GM21619 (cell line): ENCODE measurements at regions not wholly inside any gene's neighbourhood (a gene's known extent, or its start where the extent isn't known, plus 50 kb on each side); places are given as distances from the start of the nearest gene placed in this dataset.
"Not testable (repeated sequence)": the region's sequence is repeated elsewhere in the genome, so short reads cannot be mapped to it uniquely, and the experiment has no call there.

ENCODE experiments used
- ATAC-seq: cut with Tn5 transposase; IDR thresholded peaks from one replicate; pipeline ENCODE4 v1.9.1; 2021; ENCODE audit not compliant: unreplicated experiment

GRCh38 chr6:44733868-44734267, 346.4 kb downstream of the CDC5L start:
- no peak for ATAC-seq

DNA sequence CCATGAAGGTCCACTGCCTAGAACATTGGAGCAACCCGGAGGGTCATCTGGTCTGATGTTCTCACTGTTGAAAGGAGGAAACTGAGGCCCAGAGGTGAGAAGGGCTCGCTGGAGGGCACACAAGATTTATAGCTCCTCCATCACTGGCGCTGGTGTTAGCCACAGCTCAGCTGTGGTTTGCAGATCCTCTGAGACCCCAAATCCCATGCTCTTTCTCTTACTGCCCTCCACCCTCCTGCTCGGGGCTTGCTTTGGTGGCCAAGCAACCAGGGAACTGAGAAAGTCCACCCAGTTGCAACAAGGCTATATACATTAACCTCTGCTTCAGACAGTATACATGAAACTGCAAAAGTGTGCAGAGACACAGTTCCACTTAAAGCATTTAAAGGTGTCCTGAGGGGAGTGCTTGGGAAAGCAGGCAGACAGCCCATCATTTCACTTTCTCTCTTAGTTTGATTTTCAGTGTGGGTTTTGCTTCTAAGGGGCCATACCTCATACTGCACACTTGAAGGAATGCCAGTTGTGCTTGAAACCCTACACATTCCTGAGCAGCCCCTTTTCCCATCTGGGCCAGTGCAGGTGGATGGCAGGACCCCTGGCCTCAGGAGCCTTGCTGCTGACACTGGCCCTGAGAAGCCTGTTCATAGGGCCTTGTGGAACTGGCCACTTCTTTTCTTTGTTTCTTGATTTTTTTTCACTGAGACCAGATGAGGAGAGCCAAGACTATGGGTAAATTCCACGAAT, 347.6 kb downstream of the CDC5L start:
- ATAC-seq = no peak

GRCh38 chr6:44735630-44735963, 348.1 kb downstream of the CDC5L start:
- ATAC-seq = peak; percentile 53

GRCh38 chr6:44737341-44737740, 349.8 kb downstream of the CDC5L start:
- no peak for ATAC-seq

DNA sequence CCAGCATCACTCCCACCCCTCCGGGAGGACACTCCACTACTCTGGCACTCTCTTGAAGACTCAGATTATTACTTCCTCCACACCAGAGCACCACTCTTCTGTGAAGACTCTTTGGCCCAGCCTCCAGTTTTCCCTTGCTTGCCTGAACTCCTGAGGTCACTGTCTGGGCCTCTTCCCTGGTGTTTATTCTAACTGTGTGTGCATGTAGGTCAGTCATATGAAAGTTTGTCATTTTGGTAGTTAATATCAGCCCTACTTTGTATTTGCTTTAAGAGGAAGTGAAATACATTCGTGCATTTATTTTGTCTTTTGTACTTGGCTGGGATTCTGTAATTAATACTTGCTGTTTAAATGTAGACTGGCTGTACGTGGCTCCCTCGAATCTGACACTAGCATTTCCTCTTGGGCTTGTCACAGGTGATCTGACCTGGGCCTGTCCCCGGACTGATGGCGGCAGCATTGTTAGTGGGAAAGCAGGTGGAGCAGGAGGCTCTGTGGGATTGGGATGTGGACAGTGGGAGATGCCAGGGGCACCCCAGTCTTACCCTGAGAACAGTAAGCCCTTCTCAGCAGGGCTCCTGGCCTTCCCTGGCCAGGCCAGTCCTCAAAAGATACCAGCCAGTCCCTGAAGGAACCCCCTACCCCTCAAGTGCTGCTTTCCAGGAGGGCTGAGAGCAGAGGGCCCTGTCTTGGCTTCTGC, 350.5 kb downstream of the CDC5L start:
- no peak for ATAC-seq

- no peak for ATAC-seq
Measured at GRCh38 chr6:44738601-44739146, 351.2 kb downstream of the CDC5L start.

DNA sequence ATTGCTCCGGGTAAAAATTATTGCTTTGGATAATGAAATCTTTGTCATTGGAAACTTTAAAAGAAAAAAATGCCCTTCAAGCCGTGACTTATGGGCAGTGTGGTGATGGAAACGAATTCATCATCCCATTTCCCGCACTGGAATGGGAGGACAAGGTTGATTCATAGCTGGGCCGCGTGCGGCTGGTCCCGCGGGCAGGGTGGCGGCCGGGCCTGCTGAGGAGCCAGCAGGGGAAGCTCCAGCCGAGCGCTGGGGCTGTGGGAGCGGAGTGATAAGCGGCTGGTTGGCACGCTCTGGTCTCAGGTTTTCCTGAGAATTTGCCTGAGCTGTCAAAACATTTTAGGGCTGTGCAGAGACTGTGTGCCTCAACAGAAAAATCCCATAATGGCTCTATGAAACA, 351.7 kb downstream of the CDC5L start:
- ATAC-seq = no peak

GRCh38 chr6:44740566-44741120, 353.1 kb downstream of the CDC5L start:
- ATAC-seq = no peak

GRCh38 chr6:44742201-44742600, 354.7 kb downstream of the CDC5L start:
- no peak for ATAC-seq

DNA sequence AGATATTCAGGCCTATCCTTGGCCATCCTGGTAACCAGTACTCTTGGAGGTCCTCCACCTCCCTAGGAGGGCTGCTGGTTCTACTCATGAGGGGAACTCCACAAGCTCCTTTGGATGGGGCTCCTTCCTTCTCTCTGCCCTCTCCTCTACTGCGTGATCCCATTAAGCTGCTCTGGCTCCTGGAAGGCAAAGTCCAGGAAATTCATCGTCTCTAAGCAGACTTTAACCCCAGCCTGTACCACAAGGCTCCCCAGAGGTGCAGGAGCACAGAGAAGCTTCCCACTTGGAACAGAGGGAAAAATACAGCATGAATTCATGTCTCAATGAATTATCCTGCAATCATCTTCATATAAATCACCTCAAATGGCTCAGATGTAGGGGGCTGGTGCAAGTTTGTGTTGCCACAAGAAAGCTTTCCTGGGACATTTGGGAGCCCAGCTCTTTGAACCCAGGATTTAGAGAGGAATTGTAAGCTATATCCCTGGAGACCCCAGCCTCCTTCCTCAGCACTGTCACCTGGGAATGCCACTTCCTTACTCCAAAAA, 355.4 kb downstream of the CDC5L start:
- no peak for ATAC-seq

DNA sequence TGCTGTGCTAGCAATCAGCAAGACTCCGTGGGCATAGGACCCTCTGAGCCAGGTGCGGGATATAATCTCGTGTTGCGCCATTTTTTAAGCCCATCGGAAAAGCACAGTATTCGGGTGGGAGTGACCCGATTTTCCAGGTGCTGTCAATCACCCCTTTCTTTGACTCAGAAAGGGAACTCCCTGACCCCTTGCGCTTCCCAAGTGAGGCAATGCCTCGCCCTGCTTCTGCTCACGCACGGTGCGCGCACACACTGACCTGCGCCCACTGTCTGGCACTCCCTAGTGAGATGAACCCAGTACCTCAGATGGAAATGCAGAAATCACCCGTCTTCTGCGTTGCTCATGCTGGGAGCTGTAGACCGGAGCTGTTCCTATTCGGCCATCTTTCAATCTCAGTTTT, 372.6 kb downstream of the CDC5L start:
- not testable (repeated sequence) for ATAC-seq

DNA sequence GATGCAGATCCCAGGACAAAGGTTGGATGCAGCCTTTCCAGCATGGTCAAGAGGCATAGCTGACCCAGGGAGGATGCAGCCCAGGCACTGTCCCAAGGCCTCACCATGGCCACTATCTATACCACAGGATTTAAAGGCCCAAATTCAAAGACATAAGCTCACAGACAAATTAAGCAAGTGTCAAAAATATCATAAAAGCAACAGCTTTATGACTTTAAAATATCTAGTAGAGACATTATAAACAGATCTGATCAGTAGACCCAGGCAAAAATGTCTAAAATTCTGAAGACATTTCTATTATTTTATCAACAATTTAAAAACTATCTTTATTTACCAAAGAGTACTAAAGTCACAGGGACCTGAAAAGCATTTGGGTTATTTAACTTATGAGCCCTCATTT, 373.5 kb downstream of the CDC5L start:
- no peak for ATAC-seq

GRCh38 chr6:44762496-44762895, 375.0 kb downstream of the CDC5L start:
- no peak for ATAC-seq

GRCh38 chr6:44771647-44772415, 384.3 kb downstream of the CDC5L start:
- ATAC-seq = no peak

DNA sequence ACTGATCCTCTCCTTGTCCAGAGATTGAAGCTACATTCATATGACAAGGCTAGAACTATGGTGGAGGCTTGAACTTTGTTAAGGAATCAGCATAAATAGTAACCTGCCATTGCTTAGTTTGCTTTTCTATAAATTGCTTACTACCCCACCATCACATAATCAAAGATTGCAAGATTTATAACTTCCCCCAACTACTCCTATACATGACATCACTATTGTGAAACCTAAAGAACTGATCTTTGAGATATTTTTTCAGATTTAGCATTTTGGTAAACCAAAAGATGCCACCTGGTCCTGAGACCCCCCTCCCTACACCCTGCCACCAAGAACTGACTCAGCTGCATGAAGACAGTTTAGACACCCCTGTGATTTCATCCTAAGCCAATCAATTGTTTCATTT, 385.3 kb downstream of the CDC5L start:
- no peak for ATAC-seq

- no peak for ATAC-seq
Measured at GRCh38 chr6:44775121-44775520, 387.6 kb downstream of the CDC5L start.

DNA sequence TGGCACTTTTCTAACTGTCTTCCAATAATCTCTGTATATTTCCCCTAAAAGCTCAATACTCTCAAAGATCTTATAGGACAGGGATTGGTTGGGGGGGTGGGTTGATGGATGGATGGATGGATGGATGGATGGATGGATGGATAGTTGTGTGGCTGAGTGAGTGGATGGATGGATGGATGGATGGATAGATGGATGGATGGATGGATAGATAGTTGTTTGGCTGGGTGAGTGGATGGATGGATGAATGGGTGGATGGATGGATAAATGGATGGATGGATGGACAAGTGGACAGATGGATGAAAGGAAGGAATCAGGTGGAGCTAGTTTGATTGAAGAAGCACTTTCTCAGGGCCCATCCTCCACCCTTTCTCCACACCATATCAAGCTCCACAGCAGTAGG, 388.8 kb downstream of the CDC5L start:
- no peak for ATAC-seq

DNA sequence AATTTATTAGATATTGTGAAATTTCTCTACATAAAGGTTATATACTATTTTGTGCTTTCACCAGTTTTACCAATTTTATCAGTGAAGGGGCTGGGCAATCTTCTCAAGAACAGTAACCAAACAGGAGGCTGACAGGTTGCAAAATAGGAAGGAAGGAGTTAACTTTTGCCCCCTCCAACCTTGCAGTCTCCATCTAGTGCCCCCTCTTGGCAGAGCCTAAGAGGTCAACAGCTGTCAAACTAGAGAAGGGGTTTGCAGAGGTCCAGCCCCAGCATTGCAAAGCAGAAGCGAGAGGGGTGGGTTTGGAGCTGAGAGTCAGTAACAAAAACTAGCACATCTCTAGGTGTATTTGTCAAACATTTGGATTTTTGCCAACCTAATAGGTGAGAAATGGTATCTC, 391.0 kb downstream of the CDC5L start:
- ATAC-seq = no peak
